GM12874 (cell line): ENCODE measurements at regions not wholly inside any gene's neighbourhood (a gene's known extent, or its start where the extent isn't known, plus 50 kb on each side); places are given as distances from the start of the nearest gene placed in this dataset.

Source experiments
- TF ChIP-seq, protein P1 (sequence below): IDR thresholded peaks from 2 replicates; pipeline ENCODE4 v1.5.1; 2011; ENCODE audit warnings: low read depth, mild to moderate bottlenecking, control low read depth, low read length, moderate library complexity; ENCODE audit not compliant: insufficient read depth

DNA sequence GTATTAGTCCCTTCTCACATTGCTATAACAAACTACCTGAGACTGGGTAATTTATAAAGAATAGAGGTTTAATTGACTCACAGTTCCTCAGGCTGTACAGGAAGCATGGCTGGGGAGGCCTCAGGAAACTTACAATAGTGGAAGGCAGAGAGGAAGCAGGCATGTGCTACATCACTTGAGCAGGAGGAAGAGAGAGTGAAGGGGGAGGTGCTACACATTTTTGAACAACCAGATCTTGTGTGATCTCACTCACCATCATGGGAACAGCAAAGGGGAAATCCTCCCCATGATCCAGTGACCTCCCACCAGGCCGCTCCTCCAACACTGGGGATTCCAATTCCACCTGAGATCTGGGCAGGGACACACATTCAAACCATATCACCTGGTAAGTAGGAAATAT lies 630.6 kb downstream of the QKI start:
- TF ChIP-seq, protein P1, sequence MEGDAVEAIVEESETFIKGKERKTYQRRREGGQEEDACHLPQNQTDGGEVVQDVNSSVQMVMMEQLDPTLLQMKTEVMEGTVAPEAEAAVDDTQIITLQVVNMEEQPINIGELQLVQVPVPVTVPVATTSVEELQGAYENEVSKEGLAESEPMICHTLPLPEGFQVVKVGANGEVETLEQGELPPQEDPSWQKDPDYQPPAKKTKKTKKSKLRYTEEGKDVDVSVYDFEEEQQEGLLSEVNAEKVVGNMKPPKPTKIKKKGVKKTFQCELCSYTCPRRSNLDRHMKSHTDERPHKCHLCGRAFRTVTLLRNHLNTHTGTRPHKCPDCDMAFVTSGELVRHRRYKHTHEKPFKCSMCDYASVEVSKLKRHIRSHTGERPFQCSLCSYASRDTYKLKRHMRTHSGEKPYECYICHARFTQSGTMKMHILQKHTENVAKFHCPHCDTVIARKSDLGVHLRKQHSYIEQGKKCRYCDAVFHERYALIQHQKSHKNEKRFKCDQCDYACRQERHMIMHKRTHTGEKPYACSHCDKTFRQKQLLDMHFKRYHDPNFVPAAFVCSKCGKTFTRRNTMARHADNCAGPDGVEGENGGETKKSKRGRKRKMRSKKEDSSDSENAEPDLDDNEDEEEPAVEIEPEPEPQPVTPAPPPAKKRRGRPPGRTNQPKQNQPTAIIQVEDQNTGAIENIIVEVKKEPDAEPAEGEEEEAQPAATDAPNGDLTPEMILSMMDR, result no peak

DNA sequence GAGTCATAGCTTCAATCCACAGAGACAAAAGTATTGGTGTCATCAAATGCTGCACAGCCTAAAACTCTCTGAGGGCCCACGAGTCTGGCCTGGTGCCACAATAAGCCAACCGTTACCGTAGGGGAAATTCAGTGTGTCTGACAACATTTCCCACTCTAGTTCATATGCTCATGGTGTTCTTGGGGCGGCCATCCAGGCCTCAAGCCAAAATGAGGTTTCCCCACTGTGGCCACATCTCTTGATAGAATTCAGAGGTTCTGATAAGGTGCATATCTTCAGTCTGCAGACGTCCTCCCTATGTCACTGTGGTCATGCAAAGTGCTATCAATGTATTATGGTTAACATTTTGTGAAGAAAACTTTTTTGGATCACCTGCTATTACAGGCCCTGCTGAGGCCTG lies 627.7 kb downstream of the QKI start:
- TF ChIP-seq, protein P1, result no peak

DNA sequence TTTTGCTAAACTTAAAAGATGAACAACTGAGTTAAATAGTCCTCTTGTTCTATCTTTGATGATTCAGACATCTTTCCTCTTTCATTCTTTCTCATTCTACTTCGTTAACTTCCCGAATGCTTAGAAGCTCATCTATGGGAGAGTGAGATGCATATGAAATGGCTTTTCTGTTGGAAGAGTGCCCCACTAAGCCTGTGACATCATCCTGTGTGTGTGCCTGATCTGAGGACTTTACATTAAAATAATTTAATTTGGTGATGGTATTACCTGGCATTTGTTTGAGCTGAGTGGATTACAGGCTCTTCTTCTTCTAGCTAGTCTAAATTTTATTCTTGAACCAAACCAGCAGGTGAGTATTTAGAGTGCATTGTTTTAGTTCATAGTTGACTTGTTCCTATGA lies 626.5 kb downstream of the QKI start:
- TF ChIP-seq, protein P1, result no peak

DNA sequence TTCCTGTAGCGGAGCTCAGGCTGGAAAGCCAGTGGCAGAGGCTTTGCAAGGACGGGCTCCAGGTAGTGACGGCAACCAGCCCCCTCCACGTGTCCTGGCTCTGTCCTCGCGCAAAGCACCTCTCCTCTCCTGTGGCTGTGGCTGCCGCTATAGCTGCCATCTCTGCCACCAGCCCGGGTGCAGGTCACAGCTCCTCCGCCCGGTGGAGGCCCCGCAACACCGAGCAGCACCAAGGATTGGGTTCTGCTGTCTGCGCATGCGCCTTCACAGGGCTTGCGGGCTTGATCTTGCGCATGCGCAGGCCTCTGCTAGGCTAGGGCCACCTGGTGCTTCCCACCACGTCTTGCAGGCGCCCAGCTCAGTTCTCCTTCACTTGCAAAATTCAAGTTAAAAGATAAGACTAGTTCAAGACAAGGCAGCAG lies 625.4 kb downstream of the QKI start:
- TF ChIP-seq, protein P1, result no peak

DNA sequence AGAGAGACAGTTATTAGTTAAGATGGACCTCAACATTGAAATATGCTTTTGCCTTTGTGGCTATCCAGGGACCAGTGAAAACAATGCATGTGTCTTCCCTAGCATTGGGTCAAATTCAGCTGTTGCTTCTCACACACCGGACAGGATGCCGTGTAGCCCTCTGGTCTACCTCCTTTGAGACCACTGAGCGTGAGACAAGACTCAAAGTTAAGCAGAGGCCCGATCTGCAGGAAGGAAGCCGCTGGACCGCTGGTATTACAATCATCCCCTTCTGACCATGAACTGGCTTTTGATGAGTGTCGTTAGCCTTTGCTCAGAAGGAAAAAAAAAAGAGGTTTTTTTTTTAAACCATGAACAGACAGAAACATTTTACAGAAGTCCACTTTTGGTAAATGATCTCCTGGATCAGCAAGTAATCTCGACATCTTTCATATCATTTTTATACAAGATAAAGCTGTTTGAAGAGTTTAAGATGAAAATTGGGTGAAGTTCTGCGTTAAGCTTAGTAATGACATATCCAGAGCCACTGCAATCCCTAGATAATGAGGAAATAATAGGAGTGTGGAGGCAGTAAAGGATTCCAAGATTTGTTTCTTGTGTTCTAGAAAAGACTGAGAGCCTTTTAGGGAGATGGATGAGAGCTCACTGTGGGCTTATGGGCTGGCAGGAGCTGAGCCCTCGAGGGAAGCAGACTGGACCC lies 622.8 kb downstream of the QKI start:
- TF ChIP-seq, protein P1, result no peak

DNA sequence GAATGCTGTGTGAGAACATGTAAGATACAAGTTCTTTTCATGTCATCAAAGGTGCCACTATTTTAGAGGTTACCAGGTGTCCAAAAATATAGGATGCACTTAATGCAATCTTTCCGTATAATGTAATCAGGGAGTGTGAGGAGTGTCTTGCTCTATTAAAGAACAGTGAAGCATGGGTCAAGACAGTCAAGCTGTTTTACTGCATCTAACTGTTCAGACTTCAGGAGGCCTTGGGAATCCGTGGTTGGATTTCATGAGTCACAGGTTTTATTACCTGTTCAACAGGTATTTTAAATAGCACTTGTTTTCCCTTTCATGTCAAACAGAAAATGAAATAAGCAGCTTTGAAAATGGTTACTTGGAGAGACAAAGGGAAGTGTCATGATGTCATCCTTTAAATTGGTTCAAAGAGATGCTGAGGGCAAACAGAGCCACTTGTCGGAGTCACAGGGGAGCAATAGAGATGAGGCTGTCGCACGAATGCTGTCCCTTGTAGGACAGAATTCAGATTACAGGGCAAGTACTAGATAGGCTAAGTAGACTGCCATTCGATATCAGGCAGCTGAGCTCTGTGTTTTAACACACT lies 621.5 kb downstream of the QKI start:
- TF ChIP-seq, protein P1, result no peak

DNA sequence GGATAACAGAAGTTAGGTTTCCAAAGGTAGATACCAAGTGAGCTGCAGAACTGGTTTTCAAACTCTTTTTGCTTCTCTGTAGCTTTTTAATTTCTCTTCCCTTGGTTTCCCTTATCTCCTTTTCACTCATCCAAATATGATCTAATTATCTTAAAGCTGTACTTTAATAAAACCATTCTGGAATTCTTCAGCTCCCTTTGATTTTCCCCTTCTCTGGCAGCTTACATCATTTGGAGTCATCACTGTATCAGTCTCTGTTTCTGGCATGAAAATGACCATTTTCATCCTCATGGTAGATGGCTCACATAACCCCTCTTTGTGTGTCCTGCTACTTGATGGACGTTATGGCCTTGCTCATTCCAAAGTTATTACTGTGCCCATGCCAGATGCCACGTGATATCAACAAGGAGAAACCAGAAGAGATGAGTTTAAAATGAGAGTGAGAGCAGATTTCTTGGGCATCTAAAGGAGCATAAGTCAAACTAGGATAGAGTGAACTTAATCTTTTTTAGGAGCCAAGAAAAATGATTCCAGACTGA lies 620.2 kb downstream of the QKI start:
- TF ChIP-seq, protein P1, result no peak
